Colonic mucosa (tissue), 4 donors: ENCODE measurements at regions not wholly inside any gene's neighbourhood (a gene's known extent, or its start where the extent isn't known, plus 50 kb on each side); places are given as distances from the start of the nearest gene placed in this dataset.
"Not testable (repeated sequence)": the region's sequence is repeated elsewhere in the genome, so short reads cannot be mapped to it uniquely, and the experiment has no call there.

Experiments
- DNase-seq: peaks from one replicate; pipeline ENCODE4 v3.0.0-alpha.2; 2020
- H3K27ac ChIP-seq: fragments of 200-600 bp; one replicate; pipeline ENCODE4 v1.8.0; 2021
- H3K27me3 ChIP-seq: fragments of 200-600 bp; one replicate; pipeline ENCODE4 v1.8.0; 2021
- H3K36me3 ChIP-seq: fragments of 200-600 bp; one replicate; pipeline ENCODE4 v1.8.0; 2021
- H3K4me1 ChIP-seq: fragments of 200-600 bp; one replicate; pipeline ENCODE4 v1.8.0; 2021; ENCODE audit warnings: mild to moderate bottlenecking
- H3K4me3 ChIP-seq: fragments of 200-600 bp; one replicate; pipeline ENCODE4 v1.8.0; 2021
- H3K9ac ChIP-seq, 2 donors: one replicate each; pipeline ENCODE4 v1.7.0; 2013; ENCODE audit warnings: control low read depth in 2 of 2, low read depth in 2 of 2, low read length in 2 of 2
- H3K9me3 ChIP-seq: fragments of 200-600 bp; one replicate; pipeline ENCODE4 v1.8.0; 2021
- CTCF ChIP-seq: fragments of 200-600 bp; IDR thresholded peaks from one replicate; pipeline ENCODE4 v1.8.0; 2022; ENCODE audit warnings: antibody characterized with exemption, mild to moderate bottlenecking
- intact Hi-C: fragments of 100-400 bp; cut with DNase I; formaldehyde crosslinking; loops from one replicate; pipeline ENCODE4 v1.14.1; 2022
- donor health status: healthy.
- donor health status: DM: no; HTN: no; CAD: no.
- donor health status: DM: no; HTN: no; CAD: no.

GRCh38 chr12:131395971-131396573 lies 314.8 kb upstream of the SFSWAP start:
- Histone ChIP-seq H3K4me3 (no peak overlapping the region), H3K9me3 (no peaks in the 10 kb centered on the region), H3K36me3 (no peaks in the 10 kb centered on the region), H3K27ac (no peak overlapping the region), H3K27me3 (no peaks in the 10 kb centered on the region), H3K4me1 (no peaks in the 10 kb centered on the region), H3K9ac (no peak overlapping the region)
- intact Hi-C loops = no loop called here
- TF ChIP-seq CTCF = no peak
- DNase-seq = no peak

GRCh38 chr12:131397493-131398181 lies 313.3 kb upstream of the SFSWAP start:
- Histone ChIP-seq H3K9ac (no peak overlapping the region), H3K27me3 (no peaks in the 10 kb centered on the region), H3K4me1 (no peaks in the 10 kb centered on the region), H3K4me3 (no peak overlapping the region), H3K27ac (no peak overlapping the region), H3K9me3 (no peaks in the 10 kb centered on the region), H3K36me3 (no peaks in the 10 kb centered on the region)
- no peak for DNase-seq
- intact Hi-C loops = no loop called here
- TF ChIP-seq CTCF = no peak

GRCh38 chr12:131399000-131399399 lies 311.9 kb upstream of the SFSWAP start:
- H3K4me1 ChIP-seq = no peaks in the 10 kb centered on the region
- H3K9ac ChIP-seq = no peak overlapping the region
- H3K27me3 ChIP-seq = no peaks in the 10 kb centered on the region
- H3K9me3 ChIP-seq = no peaks in the 10 kb centered on the region
- no peaks in the 10 kb centered on the region for H3K36me3 ChIP-seq
- intact Hi-C loops = no loop called here
- no peak for TF ChIP-seq CTCF
- H3K27ac ChIP-seq = no peak overlapping the region
- DNase-seq = no peak
- H3K4me3 ChIP-seq = no peak overlapping the region

- H3K4me3 ChIP-seq, H3K4me1 ChIP-seq, H3K9ac ChIP-seq, H3K9me3 ChIP-seq, H3K36me3 ChIP-seq, DNase-seq, H3K27ac ChIP-seq, H3K27me3 ChIP-seq, intact Hi-C loops: not testable (repeated sequence)
Measured at GRCh38 chr12:131400668-131401294, 310.1 kb upstream of the SFSWAP start.

GRCh38 chr12:131401907-131402633 lies 308.8 kb upstream of the SFSWAP start:
- H3K27ac ChIP-seq, H3K9me3 ChIP-seq, H3K36me3 ChIP-seq, H3K4me3 ChIP-seq, intact Hi-C loops, DNase-seq, H3K4me1 ChIP-seq, H3K27me3 ChIP-seq, H3K9ac ChIP-seq: not testable (repeated sequence)

- TF ChIP-seq CTCF = no peak
- no peak overlapping the region for H3K27ac ChIP-seq
- no peak overlapping the region for H3K4me3 ChIP-seq
- no peaks in the 10 kb centered on the region for H3K36me3 ChIP-seq
- H3K9me3 ChIP-seq = no peaks in the 10 kb centered on the region
- H3K9ac ChIP-seq = no peak overlapping the region
- H3K27me3 ChIP-seq = no peaks in the 10 kb centered on the region
- intact Hi-C loops = no loop called here
- DNase-seq = no peak
- no peaks in the 10 kb centered on the region for H3K4me1 ChIP-seq
Measured at GRCh38 chr12:131402781-131403396, 308.0 kb upstream of the SFSWAP start.
